ENCODE measurements at regions not wholly inside any gene's neighbourhood (a gene's known extent, or its start where the extent isn't known, plus 50 kb on each side); places are given as distances from the start of the nearest gene placed in this dataset.

- TF ChIP-seq CREB1 (CRISPR knock-in tag; IDR thresholded peaks at IDR 0.05) = no peak
- no peak for TF ChIP-seq TEAD1 (CRISPR knock-in tag; IDR thresholded peaks at IDR 0.05)
- no peak for TF ChIP-seq CDX4 (CRISPR knock-in tag; IDR thresholded peaks at IDR 0.05; ENCODE audit: borderline replicate concordance)
- no peak for TF ChIP-seq ETV6 (CRISPR knock-in tag; IDR thresholded peaks at IDR 0.05)
- no peak for TF ChIP-seq IRF2 (CRISPR knock-in tag; IDR thresholded peaks at IDR 0.05; ENCODE audit: borderline replicate concordance, low read depth)
- no peak for TF ChIP-seq NFATC4 (CRISPR knock-in tag; IDR thresholded peaks at IDR 0.05)
- no peak for ATAC-seq
- Mint-ChIP-seq H3K36me3 (no peaks in the 10 kb centered on the region), H3K9me3 (no peaks in the 10 kb centered on the region), H3K4me1 (peaks cover 4% of the 10 kb centered on the region; the same call in 1 of the 2 replicates), H3K27me3 (ENCODE audit: low read depth) (no peaks in the 10 kb centered on the region; the same call in 1 of the 2 replicates), H3K4me3 (no peak overlapping the region), H3K27ac (no peak overlapping the region)
- CTCF ChIA-PET = no interaction called here
- POLR2A ChIA-PET = no interaction called here
- DNase-seq (ENCODE audit: low spot score) = no peak
These were observed 177.2 kb downstream of the ENGASE start for GRCh38 chr17:79251824-79252223.

GRCh38 chr17:79249929-79250521, 175.4 kb downstream of the ENGASE start:
- Mint-ChIP-seq H3K9me3 (peaks cover 3% of the 10 kb centered on the region; the same call in 1 of the 2 replicates), H3K36me3 (no peaks in the 10 kb centered on the region), H3K4me3 (no peak overlapping the region), H3K4me1 (peaks cover 8% of the 10 kb centered on the region), H3K27ac (no peak overlapping the region), H3K27me3 (ENCODE audit: low read depth) (no peaks in the 10 kb centered on the region; the same call in 1 of the 2 replicates)
- no peak for DNase-seq (ENCODE audit: low spot score)
- TF ChIP-seq HMGA2 (CRISPR knock-in tag; IDR thresholded peaks at IDR 0.05) (no peak), PREB (CRISPR knock-in tag; IDR thresholded peaks at IDR 0.05; ENCODE audit: borderline replicate concordance) (no peak), CTCF (IDR thresholded peaks at IDR 0.05) (no peak), ZSCAN18 (CRISPR knock-in tag; IDR thresholded peaks at IDR 0.05) (no peak), ZNF423 (CRISPR knock-in tag; IDR thresholded peaks at IDR 0.05) (no peak), ETV6 (CRISPR knock-in tag; IDR thresholded peaks at IDR 0.05) (no peak), MXD4 (CRISPR knock-in tag; IDR thresholded peaks at IDR 0.05; ENCODE audit: borderline replicate concordance) (no peak), ZNF317 (CRISPR knock-in tag; IDR thresholded peaks at IDR 0.05; ENCODE audit: borderline replicate concordance, low read depth) (no peak)
- CTCF ChIA-PET = interaction anchor here (1.3 to 2.2 kb wide), 5 partner anchors 62 to 162 kb away, joined by 3 to 11 read pairs (median 4); no protein-coding TSS in a partner anchor
- POLR2A ChIA-PET = no interaction called here
- no peak for ATAC-seq

GRCh38 chr17:79248843-79249493, 174.3 kb downstream of the ENGASE start:
- H3K36me3 Mint-ChIP-seq = no peaks in the 10 kb centered on the region
- no peak overlapping the region for H3K27ac Mint-ChIP-seq
- peaks cover 3% of the 10 kb centered on the region; the same call in 1 of the 2 replicates for H3K9me3 Mint-ChIP-seq
- ChIA-PET POLR2A (no interaction called here), CTCF (interaction anchor here (0.8 to 2.2 kb wide), 7 partner anchors 36 to 161 kb away, joined by 3 to 11 read pairs (median 4); no protein-coding TSS in a partner anchor)
- no peak for TF ChIP-seq TP53 (CRISPR knock-in tag; IDR thresholded peaks at IDR 0.05)
- no peak for TF ChIP-seq SP1 (CRISPR knock-in tag; conservative IDR thresholded peaks at IDR 0.05)
- no peaks in the 10 kb centered on the region; the same call in 1 of the 2 replicates for H3K27me3 Mint-ChIP-seq (ENCODE audit: low read depth)
- no peak overlapping the region for H3K4me3 Mint-ChIP-seq
- DNase-seq (ENCODE audit: low spot score) (no peak), ATAC-seq (peak; percentile 38)
- peaks cover 8% of the 10 kb centered on the region for H3K4me1 Mint-ChIP-seq

Data from WTC11 (cell line).